ENCODE measurements at regions not wholly inside any gene's neighbourhood (a gene's known extent, or its start where the extent isn't known, plus 50 kb on each side); places are given as distances from the start of the nearest gene placed in this dataset.
"Not testable (repeated sequence)": the region's sequence is repeated elsewhere in the genome, so short reads cannot be mapped to it uniquely, and the experiment has no call there.

DNA sequence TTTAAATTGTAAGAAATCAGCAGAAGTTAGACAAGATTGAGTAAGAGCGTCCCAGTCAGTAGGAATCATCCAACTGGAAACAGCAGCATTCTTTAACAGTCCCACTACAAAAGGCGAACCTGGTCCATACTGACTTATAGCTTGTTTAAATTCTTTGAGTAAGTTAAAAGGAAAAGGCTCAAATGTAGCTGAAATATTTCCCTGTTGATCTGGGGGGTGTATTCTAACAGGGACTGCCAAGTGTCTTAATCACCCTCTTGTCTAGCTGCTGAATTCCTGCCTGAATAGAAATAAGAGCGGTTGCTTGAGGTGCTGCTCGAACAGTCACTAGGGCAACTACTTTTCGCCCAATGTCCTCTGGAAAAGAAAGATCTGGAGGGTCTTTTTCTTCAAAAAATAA is 56.4 kb upstream of the FMNL2 start:
- CTCF ChIA-PET = no interaction called here
- POLR2A ChIA-PET = no interaction called here
- TF ChIP-seq TCF7L2 (IDR thresholded peaks at IDR 0.05; ENCODE audit: low read depth, low read length) (no peak), POLR2AphosphoS5 (IDR thresholded peaks at IDR 0.05; ENCODE audit: low read depth, low read length) (no peak), SIN3A (IDR thresholded peaks at IDR 0.05; ENCODE audit: borderline replicate concordance, insufficient read depth, low read depth, low read length) (no peak)
- TF ChIP-seq, protein P1, sequence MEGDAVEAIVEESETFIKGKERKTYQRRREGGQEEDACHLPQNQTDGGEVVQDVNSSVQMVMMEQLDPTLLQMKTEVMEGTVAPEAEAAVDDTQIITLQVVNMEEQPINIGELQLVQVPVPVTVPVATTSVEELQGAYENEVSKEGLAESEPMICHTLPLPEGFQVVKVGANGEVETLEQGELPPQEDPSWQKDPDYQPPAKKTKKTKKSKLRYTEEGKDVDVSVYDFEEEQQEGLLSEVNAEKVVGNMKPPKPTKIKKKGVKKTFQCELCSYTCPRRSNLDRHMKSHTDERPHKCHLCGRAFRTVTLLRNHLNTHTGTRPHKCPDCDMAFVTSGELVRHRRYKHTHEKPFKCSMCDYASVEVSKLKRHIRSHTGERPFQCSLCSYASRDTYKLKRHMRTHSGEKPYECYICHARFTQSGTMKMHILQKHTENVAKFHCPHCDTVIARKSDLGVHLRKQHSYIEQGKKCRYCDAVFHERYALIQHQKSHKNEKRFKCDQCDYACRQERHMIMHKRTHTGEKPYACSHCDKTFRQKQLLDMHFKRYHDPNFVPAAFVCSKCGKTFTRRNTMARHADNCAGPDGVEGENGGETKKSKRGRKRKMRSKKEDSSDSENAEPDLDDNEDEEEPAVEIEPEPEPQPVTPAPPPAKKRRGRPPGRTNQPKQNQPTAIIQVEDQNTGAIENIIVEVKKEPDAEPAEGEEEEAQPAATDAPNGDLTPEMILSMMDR (IDR thresholded peaks at IDR 0.05) = no peak
- TF ChIP-seq, protein P2, sequence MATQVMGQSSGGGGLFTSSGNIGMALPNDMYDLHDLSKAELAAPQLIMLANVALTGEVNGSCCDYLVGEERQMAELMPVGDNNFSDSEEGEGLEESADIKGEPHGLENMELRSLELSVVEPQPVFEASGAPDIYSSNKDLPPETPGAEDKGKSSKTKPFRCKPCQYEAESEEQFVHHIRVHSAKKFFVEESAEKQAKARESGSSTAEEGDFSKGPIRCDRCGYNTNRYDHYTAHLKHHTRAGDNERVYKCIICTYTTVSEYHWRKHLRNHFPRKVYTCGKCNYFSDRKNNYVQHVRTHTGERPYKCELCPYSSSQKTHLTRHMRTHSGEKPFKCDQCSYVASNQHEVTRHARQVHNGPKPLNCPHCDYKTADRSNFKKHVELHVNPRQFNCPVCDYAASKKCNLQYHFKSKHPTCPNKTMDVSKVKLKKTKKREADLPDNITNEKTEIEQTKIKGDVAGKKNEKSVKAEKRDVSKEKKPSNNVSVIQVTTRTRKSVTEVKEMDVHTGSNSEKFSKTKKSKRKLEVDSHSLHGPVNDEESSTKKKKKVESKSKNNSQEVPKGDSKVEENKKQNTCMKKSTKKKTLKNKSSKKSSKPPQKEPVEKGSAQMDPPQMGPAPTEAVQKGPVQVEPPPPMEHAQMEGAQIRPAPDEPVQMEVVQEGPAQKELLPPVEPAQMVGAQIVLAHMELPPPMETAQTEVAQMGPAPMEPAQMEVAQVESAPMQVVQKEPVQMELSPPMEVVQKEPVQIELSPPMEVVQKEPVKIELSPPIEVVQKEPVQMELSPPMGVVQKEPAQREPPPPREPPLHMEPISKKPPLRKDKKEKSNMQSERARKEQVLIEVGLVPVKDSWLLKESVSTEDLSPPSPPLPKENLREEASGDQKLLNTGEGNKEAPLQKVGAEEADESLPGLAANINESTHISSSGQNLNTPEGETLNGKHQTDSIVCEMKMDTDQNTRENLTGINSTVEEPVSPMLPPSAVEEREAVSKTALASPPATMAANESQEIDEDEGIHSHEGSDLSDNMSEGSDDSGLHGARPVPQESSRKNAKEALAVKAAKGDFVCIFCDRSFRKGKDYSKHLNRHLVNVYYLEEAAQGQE (IDR thresholded peaks at IDR 0.05; ENCODE audit: insufficient read depth in 1 of 2, low read depth in 2 of 2, low read length in 1 of 2) = no peak
- H3K36me3 ChIP-seq (ENCODE audit: control insufficient read depth, insufficient read depth, low read length) = no peaks in the 10 kb centered on the region
- H3K9me3 ChIP-seq (ENCODE audit: control insufficient read depth, insufficient read depth, low read depth, low read length) = peaks cover 3% of the 10 kb centered on the region; the same call in 1 of the 2 replicates
- H3K27ac ChIP-seq (ENCODE audit: low read length) = no peak overlapping the region
- in situ Hi-C loops (cut with HindIII; ENCODE audit: low pct_unique_long_range_greater_than_20kb, low sequenced_read_pairs) = no loop called here
- no TSS peak for BruUV-seq (replicated peaks)
- ATAC-seq (no peak), DNase-seq (ENCODE audit: low read depth, low spot score) (no peak)
- no peak overlapping the region for H3K4me3 ChIP-seq (ENCODE audit: low read depth in 2 of 2, low read length in 2 of 2)
- intact Hi-C loops (cut with micrococcal nuclease; ENCODE audit: unreplicated experiment) = no loop called here
- H3K4me1 ChIP-seq (ENCODE audit: control insufficient read depth, insufficient read depth, low read length) = no peaks in the 10 kb centered on the region
- H3K27me3 ChIP-seq (ENCODE audit: control insufficient read depth, insufficient read depth, low read length) = no peaks in the 10 kb centered on the region

DNA sequence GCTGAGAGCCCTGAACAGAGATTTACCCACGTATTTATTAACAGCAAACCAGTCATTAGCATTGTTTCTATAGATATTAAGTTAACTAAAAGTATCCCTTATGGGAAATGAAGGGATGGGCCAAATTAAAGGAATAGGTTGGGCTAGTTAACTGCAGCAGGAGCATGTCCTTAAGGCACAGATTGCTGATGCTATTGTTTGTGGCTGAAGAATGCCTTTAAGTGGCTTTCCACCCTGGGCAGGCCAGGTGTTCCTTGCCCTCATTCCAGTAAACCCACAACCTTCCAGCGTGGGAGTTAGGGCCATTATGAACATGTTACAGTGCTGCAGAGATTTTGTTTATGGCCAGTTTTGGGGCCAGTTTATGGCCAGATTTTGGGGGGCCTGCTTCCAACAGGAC is 55.6 kb upstream of the FMNL2 start:
- ATAC-seq; H3K4me3 ChIP-seq (ENCODE audit: low read depth in 2 of 2, low read length in 2 of 2); H3K27ac ChIP-seq (ENCODE audit: low read length); H3K27me3 ChIP-seq (ENCODE audit: control insufficient read depth, insufficient read depth, low read length); H3K4me1 ChIP-seq (ENCODE audit: control insufficient read depth, insufficient read depth, low read length); DNase-seq (ENCODE audit: low read depth, low spot score); intact Hi-C loops (cut with micrococcal nuclease; ENCODE audit: unreplicated experiment); POLR2A ChIA-PET; H3K9me3 ChIP-seq (ENCODE audit: control insufficient read depth, insufficient read depth, low read depth, low read length); CTCF ChIA-PET; BruUV-seq (replicated peaks); in situ Hi-C loops (cut with HindIII; ENCODE audit: low pct_unique_long_range_greater_than_20kb, low sequenced_read_pairs); H3K36me3 ChIP-seq (ENCODE audit: control insufficient read depth, insufficient read depth, low read length): not testable (repeated sequence)

DNA sequence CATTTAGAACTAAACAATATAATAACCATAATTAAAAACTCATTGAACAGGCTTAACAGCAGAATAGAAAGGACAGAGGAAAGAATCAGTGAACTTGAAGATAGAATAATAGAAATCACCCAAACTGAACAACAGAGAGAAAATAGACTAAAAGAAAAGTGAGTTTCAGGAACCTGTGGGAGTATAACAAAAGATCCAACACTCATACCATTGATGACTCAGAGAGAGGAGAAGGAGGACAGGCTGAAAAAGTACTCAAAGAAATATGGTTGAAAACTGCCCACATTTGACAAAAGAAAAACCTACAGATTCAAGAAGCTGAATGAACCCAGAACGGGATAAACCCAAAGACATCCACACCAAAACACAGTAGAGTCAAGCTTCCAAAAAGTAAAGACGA is 54.2 kb upstream of the FMNL2 start:
- H3K27ac ChIP-seq (ENCODE audit: low read length) = no peak overlapping the region
- DNase-seq (ENCODE audit: low read depth, low spot score) (no peak), ATAC-seq (no peak)
- in situ Hi-C loops (cut with HindIII; ENCODE audit: low pct_unique_long_range_greater_than_20kb, low sequenced_read_pairs) = no loop called here
- TF ChIP-seq, protein P1 (IDR thresholded peaks at IDR 0.05) = no peak
- no peak for TF ChIP-seq TCF7L2 (IDR thresholded peaks at IDR 0.05; ENCODE audit: low read depth, low read length)
- TF ChIP-seq, protein P2 (IDR thresholded peaks at IDR 0.05; ENCODE audit: insufficient read depth in 1 of 2, low read depth in 2 of 2, low read length in 1 of 2) = no peak
- no peak for TF ChIP-seq SIN3A (IDR thresholded peaks at IDR 0.05; ENCODE audit: borderline replicate concordance, insufficient read depth, low read depth, low read length)
- no peak for TF ChIP-seq POLR2AphosphoS5 (IDR thresholded peaks at IDR 0.05; ENCODE audit: low read depth, low read length)
- no peaks in the 10 kb centered on the region for H3K27me3 ChIP-seq (ENCODE audit: control insufficient read depth, insufficient read depth, low read length)
- H3K4me3 ChIP-seq (ENCODE audit: low read depth in 2 of 2, low read length in 2 of 2) = no peak overlapping the region
- no peaks in the 10 kb centered on the region for H3K36me3 ChIP-seq (ENCODE audit: control insufficient read depth, insufficient read depth, low read length)
- H3K9me3 ChIP-seq (ENCODE audit: control insufficient read depth, insufficient read depth, low read depth, low read length) = peaks cover 3% of the 10 kb centered on the region; the same call in 1 of the 2 replicates
- intact Hi-C loops (cut with micrococcal nuclease; ENCODE audit: unreplicated experiment) = no loop called here
- no TSS peak for BruUV-seq (replicated peaks)
- ChIA-PET CTCF (no interaction called here), POLR2A (interaction anchor here (0.6 kb wide), 1 partner anchor 106 kb away, joined by 4 read pairs; no protein-coding TSS in a partner anchor)
- H3K4me1 ChIP-seq (ENCODE audit: control insufficient read depth, insufficient read depth, low read length) = no peaks in the 10 kb centered on the region
